ENCODE measurements at regions not wholly inside any gene's neighbourhood (a gene's known extent, or its start where the extent isn't known, plus 50 kb on each side); places are given as distances from the start of the nearest gene placed in this dataset.
"Not testable (repeated sequence)": the region's sequence is repeated elsewhere in the genome, so short reads cannot be mapped to it uniquely, and the experiment has no call there.

- H3K27me3 ChIP-seq (ENCODE audit: control insufficient read depth, insufficient read depth, low read length) = no peaks in the 10 kb centered on the region
- no peak overlapping the region for H3K4me2 ChIP-seq (ENCODE audit: low read length)
- H3K36me3 ChIP-seq (ENCODE audit: insufficient read depth, low read length) = no peaks in the 10 kb centered on the region
- no peak overlapping the region for H3K4me3 ChIP-seq (ENCODE audit: low read length)
- H3K4me1 ChIP-seq (ENCODE audit: control insufficient read depth, insufficient read depth, low read length) = no peaks in the 10 kb centered on the region
- H3K9ac ChIP-seq (ENCODE audit: low read depth, low read length) = no peak overlapping the region
- H3K9me3 ChIP-seq (replicated peaks; ENCODE audit: low read length) = no peaks in the 10 kb centered on the region
These were observed 1119.8 kb upstream of the INTU start for GRCh38 chr4:126512979-126513378.

- Histone ChIP-seq H3K4me3 (ENCODE audit: low read length) (no peak overlapping the region), H3K4me1 (ENCODE audit: control insufficient read depth, insufficient read depth, low read length) (no peaks in the 10 kb centered on the region), H3K9me3 (replicated peaks; ENCODE audit: low read length) (no peaks in the 10 kb centered on the region), H3K4me2 (ENCODE audit: low read length) (no peak overlapping the region), H3K27me3 (ENCODE audit: control insufficient read depth, insufficient read depth, low read length) (no peaks in the 10 kb centered on the region), H3K36me3 (ENCODE audit: insufficient read depth, low read length) (no peaks in the 10 kb centered on the region), H3K9ac (ENCODE audit: low read depth, low read length) (no peak overlapping the region)
These were observed 1119.2 kb upstream of the INTU start for GRCh38 chr4:126513596-126513995.

- no peak overlapping the region for H3K4me3 ChIP-seq (ENCODE audit: low read length)
- H3K36me3 ChIP-seq (ENCODE audit: insufficient read depth, low read length) = no peaks in the 10 kb centered on the region
- H3K9me3 ChIP-seq (replicated peaks; ENCODE audit: low read length) = no peaks in the 10 kb centered on the region
- H3K4me1 ChIP-seq (ENCODE audit: control insufficient read depth, insufficient read depth, low read length) = no peaks in the 10 kb centered on the region
- no peaks in the 10 kb centered on the region for H3K27me3 ChIP-seq (ENCODE audit: control insufficient read depth, insufficient read depth, low read length)
- no peak overlapping the region for H3K4me2 ChIP-seq (ENCODE audit: low read length)
- no peak overlapping the region for H3K9ac ChIP-seq (ENCODE audit: low read depth, low read length)
These were observed 1112.0 kb upstream of the INTU start for GRCh38 chr4:126520731-126521130.

GRCh38 chr4:126525400-126525799 is 1107.4 kb upstream of the INTU start:
- not testable (repeated sequence) for H3K27me3 ChIP-seq (ENCODE audit: control insufficient read depth, insufficient read depth, low read length); H3K4me2 ChIP-seq (ENCODE audit: low read length); H3K36me3 ChIP-seq (ENCODE audit: insufficient read depth, low read length); H3K9me3 ChIP-seq (replicated peaks; ENCODE audit: low read length); H3K9ac ChIP-seq (ENCODE audit: low read depth, low read length); H3K4me3 ChIP-seq (ENCODE audit: low read length); H3K4me1 ChIP-seq (ENCODE audit: control insufficient read depth, insufficient read depth, low read length)

GRCh38 chr4:126526335-126526734 is 1106.4 kb upstream of the INTU start:
- Histone ChIP-seq H3K4me1 (ENCODE audit: control insufficient read depth, insufficient read depth, low read length) (peaks cover 7% of the 10 kb centered on the region), H3K9me3 (replicated peaks; ENCODE audit: low read length) (no peaks in the 10 kb centered on the region), H3K36me3 (ENCODE audit: insufficient read depth, low read length) (no peaks in the 10 kb centered on the region), H3K27me3 (ENCODE audit: control insufficient read depth, insufficient read depth, low read length) (no peaks in the 10 kb centered on the region), H3K9ac (ENCODE audit: low read depth, low read length) (no peak overlapping the region), H3K4me2 (ENCODE audit: low read length) (no peak overlapping the region), H3K4me3 (ENCODE audit: low read length) (no peak overlapping the region)

GRCh38 chr4:126529997-126530396 is 1102.8 kb upstream of the INTU start:
- Histone ChIP-seq H3K9ac (ENCODE audit: low read depth, low read length) (no peak overlapping the region), H3K4me2 (ENCODE audit: low read length) (no peak overlapping the region), H3K27me3 (ENCODE audit: control insufficient read depth, insufficient read depth, low read length) (no peaks in the 10 kb centered on the region), H3K4me1 (ENCODE audit: control insufficient read depth, insufficient read depth, low read length) (peaks cover 22% of the 10 kb centered on the region), H3K9me3 (replicated peaks; ENCODE audit: low read length) (no peaks in the 10 kb centered on the region), H3K36me3 (ENCODE audit: insufficient read depth, low read length) (no peaks in the 10 kb centered on the region), H3K4me3 (ENCODE audit: low read length) (no peak overlapping the region)

GRCh38 chr4:126530996-126531585 is 1101.7 kb upstream of the INTU start:
- Histone ChIP-seq H3K9ac (ENCODE audit: low read depth, low read length) (no peak overlapping the region), H3K36me3 (ENCODE audit: insufficient read depth, low read length) (no peaks in the 10 kb centered on the region), H3K4me2 (ENCODE audit: low read length) (peak overlapping the region; percentile 44), H3K4me3 (ENCODE audit: low read length) (no peak overlapping the region), H3K9me3 (replicated peaks; ENCODE audit: low read length) (no peaks in the 10 kb centered on the region), H3K4me1 (ENCODE audit: control insufficient read depth, insufficient read depth, low read length) (peaks cover 22% of the 10 kb centered on the region), H3K27me3 (ENCODE audit: control insufficient read depth, insufficient read depth, low read length) (no peaks in the 10 kb centered on the region)

GRCh38 chr4:126532527-126532926 is 1100.2 kb upstream of the INTU start:
- no peak overlapping the region for H3K4me3 ChIP-seq (ENCODE audit: low read length)
- no peaks in the 10 kb centered on the region for H3K9me3 ChIP-seq (replicated peaks; ENCODE audit: low read length)
- no peaks in the 10 kb centered on the region for H3K27me3 ChIP-seq (ENCODE audit: control insufficient read depth, insufficient read depth, low read length)

GRCh38 chr4:126533146-126533805 is 1099.5 kb upstream of the INTU start:
- Histone ChIP-seq H3K9ac (ENCODE audit: low read depth, low read length) (no peak overlapping the region), H3K4me1 (ENCODE audit: control insufficient read depth, insufficient read depth, low read length) (peaks cover 22% of the 10 kb centered on the region), H3K4me3 (ENCODE audit: low read length) (no peak overlapping the region), H3K27me3 (ENCODE audit: control insufficient read depth, insufficient read depth, low read length) (no peaks in the 10 kb centered on the region), H3K4me2 (ENCODE audit: low read length) (peak overlapping the region; percentile 32), H3K36me3 (ENCODE audit: insufficient read depth, low read length) (no peaks in the 10 kb centered on the region), H3K9me3 (replicated peaks; ENCODE audit: low read length) (no peaks in the 10 kb centered on the region)

More at GRCh38 chr4:126532527-126532926, 1100.2 kb upstream of the INTU start:
- H3K4me1 ChIP-seq (ENCODE audit: control insufficient read depth, insufficient read depth, low read length) = peaks cover 22% of the 10 kb centered on the region
- no peak overlapping the region for H3K4me2 ChIP-seq (ENCODE audit: low read length)
- H3K9ac ChIP-seq (ENCODE audit: low read depth, low read length) = no peak overlapping the region
- H3K36me3 ChIP-seq (ENCODE audit: insufficient read depth, low read length) = no peaks in the 10 kb centered on the region

- Histone ChIP-seq H3K36me3 (ENCODE audit: insufficient read depth, low read length) (no peaks in the 10 kb centered on the region), H3K9ac (ENCODE audit: low read depth, low read length) (no peak overlapping the region), H3K9me3 (replicated peaks; ENCODE audit: low read length) (no peaks in the 10 kb centered on the region), H3K4me2 (ENCODE audit: low read length) (no peak overlapping the region), H3K4me1 (ENCODE audit: control insufficient read depth, insufficient read depth, low read length) (no peaks in the 10 kb centered on the region), H3K27me3 (ENCODE audit: control insufficient read depth, insufficient read depth, low read length) (no peaks in the 10 kb centered on the region), H3K4me3 (ENCODE audit: low read length) (no peak overlapping the region)
These were observed 1093.0 kb upstream of the INTU start for GRCh38 chr4:126539771-126540170.

- Histone ChIP-seq H3K4me3 (ENCODE audit: low read length) (no peak overlapping the region), H3K9me3 (replicated peaks; ENCODE audit: low read length) (no peaks in the 10 kb centered on the region), H3K4me1 (ENCODE audit: control insufficient read depth, insufficient read depth, low read length) (no peaks in the 10 kb centered on the region), H3K9ac (ENCODE audit: low read depth, low read length) (no peak overlapping the region), H3K36me3 (ENCODE audit: insufficient read depth, low read length) (no peaks in the 10 kb centered on the region), H3K27me3 (ENCODE audit: control insufficient read depth, insufficient read depth, low read length) (no peaks in the 10 kb centered on the region), H3K4me2 (ENCODE audit: low read length) (no peak overlapping the region)
These were observed 1090.9 kb upstream of the INTU start for GRCh38 chr4:126541820-126542219.

GRCh38 chr4:126544276-126544675 is 1088.5 kb upstream of the INTU start:
- no peak overlapping the region for H3K4me3 ChIP-seq (ENCODE audit: low read length)
- no peak overlapping the region for H3K4me2 ChIP-seq (ENCODE audit: low read length)
- H3K36me3 ChIP-seq (ENCODE audit: insufficient read depth, low read length) = no peaks in the 10 kb centered on the region
- H3K9ac ChIP-seq (ENCODE audit: low read depth, low read length) = no peak overlapping the region
- no peaks in the 10 kb centered on the region for H3K27me3 ChIP-seq (ENCODE audit: control insufficient read depth, insufficient read depth, low read length)
- H3K9me3 ChIP-seq (replicated peaks; ENCODE audit: low read length) = no peaks in the 10 kb centered on the region
- H3K4me1 ChIP-seq (ENCODE audit: control insufficient read depth, insufficient read depth, low read length) = no peaks in the 10 kb centered on the region

Measured in skeletal muscle satellite cell (primary cell).